Activated gamma-delta T cell treated with anti-CD3 and anti-CD28 coated beads, Interleukin-2, amount 50 U/mL, for 16 hours (primary cell): ENCODE measurements at regions not wholly inside any gene's neighbourhood (a gene's known extent, or its start where the extent isn't known, plus 50 kb on each side); places are given as distances from the start of the nearest gene placed in this dataset.

ENCODE experiments used
- DNase-seq: peaks from one replicate; pipeline ENCODE4 v3.0.0-alpha.2; 2020; ENCODE audit warnings: low read depth

DNA sequence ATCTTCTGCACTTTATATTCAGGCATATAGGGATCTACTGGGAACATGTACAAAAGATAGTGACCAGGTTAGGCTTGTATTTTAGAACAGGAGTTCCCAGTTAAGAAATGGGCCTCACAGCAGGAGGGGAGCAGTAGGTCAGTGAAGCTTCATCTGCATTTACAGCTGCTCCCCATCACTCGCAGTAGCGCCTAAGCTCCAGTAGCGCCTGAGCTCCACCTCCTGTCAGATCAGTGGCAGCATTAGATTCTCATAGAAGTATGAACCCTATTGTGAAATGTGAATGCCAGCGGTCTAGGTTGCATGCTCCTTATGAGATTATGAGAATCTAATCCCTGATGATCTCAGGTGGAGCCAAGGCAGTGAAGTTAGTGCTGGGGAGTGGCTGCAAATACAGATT is 224.4 kb upstream of the CYRIA start:
- DNase-seq: no peak

DNA sequence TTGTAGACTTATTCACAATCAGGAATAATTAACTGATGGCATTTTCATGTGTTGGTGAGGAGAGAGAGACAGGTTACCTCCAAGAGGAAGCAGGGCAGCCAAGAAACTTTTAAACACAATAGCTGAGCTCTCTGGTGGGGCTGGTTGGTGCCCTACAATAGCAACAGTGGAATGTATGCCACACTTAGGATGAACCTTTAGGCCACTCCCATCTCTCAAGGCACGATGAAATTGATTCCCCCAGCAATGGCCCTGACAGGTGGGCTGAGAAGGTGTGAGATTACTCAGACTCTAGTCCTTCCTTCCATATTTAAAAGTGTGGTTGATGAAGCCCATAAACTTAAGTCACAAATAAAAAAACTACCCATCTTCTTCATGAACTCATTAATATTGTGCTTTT is 219.4 kb upstream of the CYRIA start:
- DNase-seq: no peak

DNA sequence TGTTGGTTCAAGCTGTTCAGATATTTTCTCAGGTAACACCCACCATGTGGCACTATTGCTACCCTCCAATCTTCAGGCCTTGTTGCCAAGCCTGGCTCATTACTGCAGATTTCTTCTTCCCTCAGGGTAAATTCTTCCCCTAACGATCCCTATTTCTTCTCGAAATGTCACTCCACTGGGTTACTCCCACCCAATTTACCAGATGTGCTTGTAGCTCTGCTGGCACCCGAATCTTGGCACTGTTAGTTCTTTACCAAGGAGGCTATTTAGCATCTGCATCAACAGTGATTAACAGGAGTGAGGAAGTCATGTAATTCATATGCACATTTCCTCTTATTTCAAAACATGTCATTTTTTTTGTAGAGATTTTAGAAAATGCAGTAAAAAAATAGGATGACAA is 217.1 kb upstream of the CYRIA start:
- no peak for DNase-seq

DNA sequence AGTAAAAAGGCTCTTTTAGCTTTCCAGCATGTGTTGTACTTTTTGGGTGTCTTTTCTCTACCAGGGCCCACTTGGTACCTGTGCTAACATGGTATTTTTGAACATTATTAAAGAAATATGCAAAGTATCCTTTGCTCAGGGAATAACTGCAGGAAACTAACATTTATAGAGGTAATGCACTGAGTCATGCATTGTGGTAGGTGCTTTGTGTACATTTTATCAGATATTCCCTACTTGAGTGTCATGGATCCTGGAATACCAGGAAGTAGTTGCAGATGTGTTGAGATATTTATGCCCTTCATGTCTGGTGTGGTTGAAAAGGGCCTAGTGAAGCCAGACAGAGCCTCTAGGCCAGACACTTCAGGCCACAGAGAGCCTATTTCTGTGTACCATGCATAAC is 215.5 kb upstream of the CYRIA start:
- no peak for DNase-seq

DNA sequence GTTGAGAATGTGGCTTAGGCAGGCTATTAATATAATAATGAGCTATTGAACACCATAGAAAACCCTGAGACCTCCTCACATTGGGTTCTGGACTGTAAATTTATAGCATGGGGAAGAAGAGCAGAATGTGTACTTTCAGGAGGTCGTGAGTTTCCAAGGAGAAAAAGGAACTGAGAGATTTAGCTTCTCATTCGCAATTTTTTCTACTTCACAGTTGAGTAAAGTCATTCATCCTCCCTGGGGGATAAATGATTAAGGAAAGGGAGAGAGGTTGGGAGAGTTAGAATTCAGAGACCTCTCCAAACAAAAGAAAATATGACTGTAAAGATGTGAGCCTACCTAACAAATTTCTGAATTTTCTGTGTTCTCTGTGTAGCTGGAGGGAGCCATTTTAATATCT is 205.8 kb upstream of the CYRIA start:
- no peak for DNase-seq

DNA sequence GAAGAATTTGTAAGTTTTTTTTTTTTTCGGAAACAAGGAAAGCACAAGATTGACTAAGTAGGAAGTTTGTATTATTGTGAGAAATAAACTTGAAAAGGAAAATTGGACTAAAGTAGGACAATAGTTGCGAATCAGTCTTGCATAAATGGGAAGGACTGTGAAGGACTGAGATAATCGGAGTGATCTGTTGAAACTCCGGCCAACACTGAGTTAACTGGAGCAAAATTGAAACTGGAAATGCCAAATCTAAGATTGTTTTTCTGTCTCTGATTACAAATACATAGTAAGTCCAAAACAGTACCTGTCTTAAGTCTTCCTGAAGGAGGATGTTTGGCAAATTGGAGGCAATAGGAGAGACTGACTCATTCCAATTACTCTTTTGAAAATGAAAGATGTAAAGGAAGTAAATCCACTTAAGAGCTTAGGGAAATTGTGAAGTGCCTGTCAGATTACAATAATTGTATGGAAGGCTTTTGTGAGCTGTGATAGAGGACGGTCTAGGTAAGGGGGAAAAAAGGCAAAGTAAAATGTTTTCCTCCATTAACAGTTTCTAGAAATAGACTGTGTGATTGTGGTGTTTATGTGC is 204.9 kb upstream of the CYRIA start:
- DNase-seq: no peak

DNA sequence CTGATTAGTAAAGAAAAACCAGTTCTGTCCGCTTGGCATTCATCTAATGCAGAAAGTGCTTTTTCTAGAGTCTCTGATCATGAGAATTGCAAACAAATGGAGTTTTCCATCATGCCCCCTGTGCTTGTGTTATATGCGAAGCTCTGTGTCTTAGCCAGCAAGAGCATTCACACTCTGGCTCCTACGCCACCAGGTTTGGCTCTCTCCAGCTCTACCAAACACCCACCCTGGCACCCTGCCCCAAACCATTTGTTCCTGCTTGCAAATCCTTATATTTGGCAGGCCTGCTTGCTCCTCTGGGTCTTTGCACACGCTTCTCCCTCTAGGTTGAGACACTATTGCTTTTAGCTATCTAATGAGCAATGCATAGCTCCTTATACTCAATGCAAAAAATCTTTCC is 204.1 kb upstream of the CYRIA start:
- DNase-seq: no peak

DNA sequence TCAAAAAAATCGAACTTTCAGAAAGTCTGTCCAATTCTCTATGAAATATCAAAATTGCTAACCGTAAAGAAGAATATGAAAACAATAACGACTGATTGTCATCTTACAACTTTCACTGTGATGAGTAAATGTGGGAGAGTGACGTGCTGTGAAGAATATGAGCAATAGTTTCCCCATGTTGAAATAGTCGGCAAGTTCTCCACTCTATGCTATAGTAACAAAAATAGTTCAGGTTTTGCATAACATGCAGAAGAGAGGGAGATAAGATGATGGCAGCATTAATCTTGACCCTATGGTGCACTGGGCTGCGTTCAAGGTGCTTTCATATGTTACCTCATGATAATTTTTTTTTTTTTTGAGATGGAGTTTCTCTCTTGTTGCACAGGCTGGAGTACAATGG is 196.8 kb upstream of the CYRIA start:
- DNase-seq: no peak

DNA sequence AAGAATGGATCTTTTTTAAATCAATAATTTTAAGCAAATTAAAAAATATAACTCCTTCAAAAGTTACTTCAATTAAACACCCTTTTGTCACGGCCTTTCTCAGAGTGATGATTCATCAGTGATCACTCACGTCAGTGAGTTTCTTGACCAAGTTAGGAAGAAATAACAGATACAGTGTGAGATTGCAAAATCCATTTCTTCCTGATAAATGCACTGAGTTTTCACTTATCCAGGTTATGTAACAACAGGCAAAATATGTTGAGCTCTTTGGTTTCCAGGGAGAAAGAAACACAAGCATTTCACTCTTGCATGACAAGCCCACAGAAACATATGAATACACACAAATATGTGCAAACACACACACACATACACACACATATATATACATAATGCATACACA is 195.9 kb upstream of the CYRIA start:
- DNase-seq: no peak

DNA sequence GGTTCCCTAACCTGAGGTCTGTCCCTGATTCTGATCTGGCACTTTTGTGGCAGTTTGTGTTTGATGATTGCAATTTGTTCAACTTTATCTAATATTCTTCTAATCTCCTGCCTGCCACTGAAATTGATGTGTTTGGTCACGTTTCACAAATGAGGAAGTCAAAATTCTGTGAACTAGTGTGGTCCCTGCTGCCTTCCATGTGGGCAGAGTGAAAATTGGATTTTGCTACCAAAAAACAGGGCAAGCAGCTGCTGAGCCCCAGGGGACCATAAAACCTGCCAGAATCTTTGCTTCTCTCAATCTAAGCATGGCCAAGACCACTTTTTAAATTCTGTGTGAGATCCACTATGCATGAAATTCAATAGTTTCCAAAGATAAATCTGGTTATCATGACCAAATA is 195.5 kb upstream of the CYRIA start:
- no peak for DNase-seq

DNA sequence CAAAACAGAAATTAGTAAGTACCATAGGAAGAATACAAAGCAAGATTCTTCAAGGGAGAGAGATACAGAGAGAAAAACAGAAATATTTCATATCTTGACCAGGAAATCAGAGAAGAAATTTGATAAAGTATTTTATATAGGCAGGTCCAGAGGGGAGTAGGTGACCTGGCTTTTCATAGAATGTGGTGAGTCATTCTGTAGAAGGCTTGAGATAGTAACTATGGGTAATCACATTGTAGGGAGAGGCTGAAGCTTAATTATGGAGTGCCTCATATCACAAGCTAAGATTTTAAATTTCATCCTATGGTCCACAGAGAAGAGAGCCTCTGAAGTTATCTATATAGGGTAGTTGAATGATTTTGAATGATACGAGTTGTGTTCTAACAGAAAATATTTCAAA is 195.0 kb upstream of the CYRIA start:
- no peak for DNase-seq

DNA sequence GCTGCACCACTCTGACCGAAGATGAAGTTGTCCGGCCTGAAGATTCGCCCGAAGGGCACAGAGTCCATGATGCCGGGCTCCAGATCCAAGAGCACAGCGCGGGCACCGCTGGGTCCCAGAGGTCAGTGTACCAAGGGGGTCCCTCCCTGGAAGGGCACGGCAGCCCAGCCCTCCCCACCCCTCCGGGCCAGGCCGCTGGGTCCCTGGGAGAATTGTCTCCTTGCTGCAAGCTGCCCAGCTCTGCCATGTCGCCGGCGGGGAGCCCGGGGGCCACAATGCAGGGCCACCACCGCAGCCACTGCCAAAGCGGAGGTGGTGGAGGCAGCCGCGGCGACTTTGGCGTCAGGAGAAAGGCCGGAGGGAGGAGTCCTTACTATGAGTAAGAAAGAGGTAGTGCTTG is 189.5 kb upstream of the CYRIA start:
- DNase-seq: no peak

DNA sequence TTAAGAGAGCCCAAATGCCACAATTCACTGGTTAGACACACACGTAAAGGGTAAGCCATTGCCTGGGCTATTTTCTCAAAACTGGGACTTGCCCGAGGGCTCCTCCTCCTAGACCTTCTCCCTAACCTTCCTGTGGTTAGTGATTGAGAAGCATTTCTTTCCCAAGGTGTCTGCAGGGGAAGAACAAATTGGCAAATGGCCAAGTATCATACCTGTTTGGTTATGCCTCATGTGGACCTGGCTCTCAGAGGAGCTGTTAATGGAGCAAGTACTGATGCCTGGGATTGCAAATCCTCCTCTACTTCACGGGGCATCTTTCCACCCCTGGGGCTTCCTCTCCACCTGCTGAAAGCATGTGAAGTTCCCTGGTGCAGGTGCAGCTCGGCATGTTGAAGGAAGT is 187.5 kb upstream of the CYRIA start:
- DNase-seq: no peak

DNA sequence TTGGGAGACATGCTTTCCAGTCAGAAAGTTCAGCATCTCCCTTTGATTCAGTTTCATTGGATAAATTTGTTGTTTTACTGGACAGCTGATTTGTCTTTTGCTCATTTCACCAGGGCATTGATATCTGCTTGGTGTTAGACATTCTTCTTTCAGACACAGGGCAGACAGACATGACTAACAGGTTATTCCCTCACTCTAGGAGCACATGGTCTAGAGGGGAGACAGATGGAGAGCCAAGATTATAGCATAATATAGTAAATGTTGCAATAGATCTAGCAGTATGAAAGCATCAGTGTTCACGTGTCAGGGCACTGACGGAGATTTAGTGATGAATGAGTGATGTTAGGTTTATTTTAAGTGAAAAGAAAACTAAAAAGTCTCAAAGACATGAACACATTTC is 187.0 kb upstream of the CYRIA start:
- no peak for DNase-seq

DNA sequence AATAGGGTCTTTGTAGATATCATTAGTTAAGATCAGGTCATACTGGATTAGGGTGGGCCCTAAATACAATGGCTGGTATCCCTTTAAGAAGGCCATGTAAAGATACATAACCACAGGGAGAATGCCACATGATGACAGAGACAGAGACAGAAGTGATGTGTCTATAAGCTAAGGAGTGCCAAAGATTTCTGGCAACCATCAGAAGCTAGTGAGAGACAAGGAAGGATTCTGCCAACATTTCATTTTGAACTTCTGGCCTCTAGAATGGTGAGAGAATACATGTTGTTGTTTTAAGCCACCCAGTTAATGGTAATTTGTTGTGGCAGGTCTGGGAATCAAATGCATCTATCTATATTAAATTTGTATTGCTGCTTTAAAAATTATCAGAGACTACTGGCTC is 185.5 kb upstream of the CYRIA start:
- DNase-seq: no peak

DNA sequence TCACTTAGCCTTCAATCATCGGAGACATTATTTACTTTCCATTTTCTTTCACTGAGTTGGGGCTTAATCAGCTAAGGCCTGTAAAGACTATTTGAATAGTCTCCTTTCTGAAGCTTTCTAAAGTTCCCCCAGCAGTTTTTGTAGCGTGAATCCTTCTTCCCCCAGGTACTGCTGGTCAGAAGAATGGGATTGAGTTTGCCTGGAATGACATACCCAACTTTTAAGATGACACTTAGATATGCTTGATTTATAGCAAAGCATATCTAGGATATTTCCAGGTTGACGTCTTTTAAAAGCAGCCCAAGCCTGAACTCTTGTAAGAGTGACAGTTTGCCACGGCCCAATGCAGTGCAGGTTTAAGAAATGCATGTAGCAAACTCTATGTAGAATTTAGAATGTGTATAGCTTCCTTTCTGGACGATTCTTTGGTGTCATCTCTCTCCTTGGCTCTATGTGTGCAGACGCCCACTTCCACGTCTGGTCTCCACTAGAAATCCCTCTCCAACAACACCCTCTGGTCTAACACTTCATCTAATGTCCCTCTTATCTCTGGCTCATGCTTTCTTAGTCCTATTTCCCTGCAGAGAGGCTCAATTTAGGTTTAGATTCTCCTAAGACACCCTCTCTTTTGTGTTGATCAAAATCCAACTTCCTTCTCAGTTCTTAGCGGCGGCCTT is 175.0 kb upstream of the CYRIA start:
- DNase-seq: no peak

DNA sequence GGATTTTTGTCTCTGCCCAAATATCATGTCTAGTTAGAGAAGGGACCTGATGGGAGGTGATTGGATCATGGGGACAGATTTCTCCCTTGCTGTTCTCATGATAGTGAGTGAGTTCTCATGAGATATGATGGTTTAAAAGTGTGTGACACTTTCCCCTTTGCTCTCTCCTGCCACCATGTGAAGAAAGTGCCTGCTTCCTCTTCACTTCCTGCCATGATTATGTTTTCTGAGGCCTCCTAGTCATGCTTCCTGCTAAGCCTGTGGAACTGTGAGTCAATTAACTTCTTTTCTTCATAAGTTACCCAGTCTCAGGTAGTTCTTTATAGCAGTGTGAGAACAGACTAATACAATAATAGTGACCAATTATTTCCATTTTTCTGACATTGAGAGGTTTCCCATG is 167.3 kb upstream of the CYRIA start:
- no peak for DNase-seq

DNA sequence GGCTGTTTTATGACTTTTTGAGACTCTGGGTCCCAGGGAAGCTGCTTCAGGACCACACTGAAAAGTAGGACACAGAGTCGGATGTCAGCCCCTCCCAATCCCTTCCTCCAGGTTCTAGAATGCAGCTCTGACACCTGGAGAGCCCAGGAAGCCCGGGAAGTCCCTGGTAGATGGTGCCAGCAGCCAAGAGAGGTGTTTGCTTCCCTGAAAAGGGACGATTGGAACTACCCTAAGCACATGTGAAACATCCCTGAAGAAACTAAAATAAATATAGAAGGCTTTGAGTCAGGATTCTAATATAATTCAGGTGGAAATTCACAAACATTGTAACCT is 163.2 kb upstream of the CYRIA start:
- no peak for DNase-seq

DNA sequence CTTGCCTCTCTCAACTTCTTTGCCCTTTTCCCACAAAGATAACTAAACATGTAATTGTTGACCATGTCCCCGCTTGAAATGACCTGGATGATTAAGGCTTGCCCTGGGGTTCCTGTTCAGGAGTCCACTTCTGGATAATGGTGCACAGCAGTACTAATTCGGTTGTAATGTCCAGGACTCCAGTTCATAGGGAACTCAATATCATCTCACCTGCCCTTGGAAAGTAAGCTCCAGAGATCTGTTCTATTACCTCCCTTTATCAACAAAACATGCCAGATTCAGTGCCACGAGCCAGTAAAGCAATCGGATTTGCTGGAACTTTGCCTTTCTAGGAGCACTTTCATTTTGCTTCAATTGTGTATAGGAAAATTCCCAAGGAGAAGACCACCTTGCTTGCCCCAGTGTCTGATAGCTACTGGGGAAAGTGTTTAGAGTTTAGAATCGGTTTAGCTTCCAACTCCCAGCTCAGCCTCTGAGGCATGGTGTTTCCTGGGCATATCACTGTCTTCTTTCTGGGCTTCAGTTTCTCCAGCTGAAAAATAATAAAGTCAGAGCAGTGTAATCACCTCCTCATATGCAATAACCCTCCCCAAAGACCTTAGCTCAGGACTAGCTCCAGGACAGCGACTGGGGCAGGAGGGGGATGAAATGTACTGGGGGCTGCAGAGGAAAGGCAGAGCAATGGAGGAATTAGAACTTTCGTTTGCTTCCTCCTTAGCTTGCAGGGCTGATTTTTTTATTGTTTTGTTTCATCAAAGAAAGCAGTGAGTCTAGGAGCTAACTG is 162.6 kb upstream of the CYRIA start:
- DNase-seq: no peak

DNA sequence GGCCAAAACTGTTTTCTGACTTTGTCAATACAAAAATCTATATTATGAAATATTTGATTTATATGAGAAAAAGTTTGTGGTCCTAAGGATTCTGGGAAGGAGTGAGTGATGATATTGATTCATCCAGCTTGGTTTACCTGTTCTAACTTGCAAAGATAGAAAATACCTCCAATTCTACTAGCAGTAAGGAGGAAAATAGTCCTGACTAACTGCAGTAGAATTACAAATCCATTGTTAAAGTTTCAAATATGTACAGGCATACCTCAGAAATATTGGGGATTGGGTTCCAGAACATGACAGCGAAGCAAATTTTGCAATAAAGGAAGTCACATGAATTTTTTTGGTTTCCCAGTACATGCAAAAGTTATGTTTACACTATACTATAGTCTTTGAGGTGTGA is 158.8 kb upstream of the CYRIA start:
- DNase-seq: no peak

DNA sequence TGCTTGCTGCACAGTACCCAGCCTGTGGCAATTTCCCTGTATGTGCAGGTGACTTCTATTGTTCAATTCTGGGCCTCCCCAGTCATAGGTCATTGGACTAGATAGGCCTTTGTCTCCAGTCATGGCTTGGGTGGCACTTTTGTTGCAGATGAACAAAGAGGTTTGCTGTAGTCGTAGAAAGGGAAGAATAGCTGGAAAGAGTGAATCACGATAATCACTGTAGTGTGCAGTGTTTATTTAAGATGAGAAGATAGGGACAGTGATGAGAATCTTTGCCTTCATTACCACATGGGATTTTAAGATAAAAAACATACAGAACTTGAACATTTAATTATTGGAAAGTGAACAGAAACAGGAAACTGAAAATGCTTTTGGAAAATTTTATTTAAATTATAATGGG is 156.1 kb upstream of the CYRIA start:
- no peak for DNase-seq

DNA sequence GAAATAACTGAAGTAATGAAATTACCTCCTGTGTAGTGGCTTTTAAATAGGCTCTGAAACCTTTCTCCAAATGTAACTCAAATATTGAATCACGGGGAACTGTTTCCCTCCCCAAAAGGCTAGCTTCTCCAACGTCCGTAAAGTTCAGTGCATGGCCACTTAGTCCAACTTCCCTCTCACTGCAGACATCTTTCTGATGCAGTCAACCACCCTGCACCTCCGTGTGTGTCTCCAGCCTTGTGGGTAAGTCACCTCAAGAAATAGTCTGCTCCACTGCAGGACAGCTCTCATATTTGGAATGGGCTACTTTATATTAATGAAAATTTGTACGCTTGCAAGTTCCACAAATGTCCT is 152.5 kb upstream of the CYRIA start:
- DNase-seq: no peak

DNA sequence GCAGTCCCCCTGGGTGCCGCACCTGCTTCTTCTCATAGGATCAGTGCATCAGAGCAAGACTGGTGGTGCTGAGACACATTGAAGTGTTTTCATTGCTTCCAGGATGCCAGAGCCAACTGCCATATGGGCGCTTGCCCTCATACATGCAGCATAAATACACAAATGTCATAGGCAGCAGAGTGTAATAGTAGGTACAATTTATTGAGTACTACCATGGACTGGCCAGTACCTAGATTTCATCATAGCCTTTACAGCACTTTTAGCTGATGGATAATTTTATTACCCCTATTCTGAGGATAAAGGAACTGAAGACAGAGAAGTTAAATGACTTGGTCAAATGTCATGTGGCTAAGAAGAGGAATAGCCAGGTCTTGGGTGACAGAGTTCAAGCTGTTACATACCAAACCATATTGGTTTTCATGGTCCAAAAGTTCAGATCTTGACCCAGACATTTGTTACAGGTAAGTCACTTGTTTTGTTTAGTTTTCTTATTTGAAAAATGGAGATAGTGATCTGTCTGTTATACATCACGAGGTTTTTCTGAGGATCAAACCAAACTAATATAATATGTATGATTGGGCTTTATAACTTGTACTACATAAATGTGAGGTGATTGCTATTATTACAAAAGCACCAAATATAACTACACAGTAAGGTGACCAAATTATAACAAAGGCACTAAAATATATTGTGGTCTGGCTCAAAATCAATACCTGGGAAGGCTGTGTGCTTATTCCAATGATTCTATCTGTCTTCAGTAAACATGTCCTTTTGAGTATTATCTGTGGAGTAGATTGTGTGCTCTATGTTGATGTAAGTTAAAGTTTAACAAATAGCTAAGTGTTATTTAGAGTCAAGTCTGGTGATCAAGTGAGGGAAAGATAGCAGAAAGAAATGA is 151.9 kb upstream of the CYRIA start:
- DNase-seq: no peak
